ENCODE measurements at regions not wholly inside any gene's neighbourhood (a gene's known extent, or its start where the extent isn't known, plus 50 kb on each side); places are given as distances from the start of the nearest gene placed in this dataset.

DNA sequence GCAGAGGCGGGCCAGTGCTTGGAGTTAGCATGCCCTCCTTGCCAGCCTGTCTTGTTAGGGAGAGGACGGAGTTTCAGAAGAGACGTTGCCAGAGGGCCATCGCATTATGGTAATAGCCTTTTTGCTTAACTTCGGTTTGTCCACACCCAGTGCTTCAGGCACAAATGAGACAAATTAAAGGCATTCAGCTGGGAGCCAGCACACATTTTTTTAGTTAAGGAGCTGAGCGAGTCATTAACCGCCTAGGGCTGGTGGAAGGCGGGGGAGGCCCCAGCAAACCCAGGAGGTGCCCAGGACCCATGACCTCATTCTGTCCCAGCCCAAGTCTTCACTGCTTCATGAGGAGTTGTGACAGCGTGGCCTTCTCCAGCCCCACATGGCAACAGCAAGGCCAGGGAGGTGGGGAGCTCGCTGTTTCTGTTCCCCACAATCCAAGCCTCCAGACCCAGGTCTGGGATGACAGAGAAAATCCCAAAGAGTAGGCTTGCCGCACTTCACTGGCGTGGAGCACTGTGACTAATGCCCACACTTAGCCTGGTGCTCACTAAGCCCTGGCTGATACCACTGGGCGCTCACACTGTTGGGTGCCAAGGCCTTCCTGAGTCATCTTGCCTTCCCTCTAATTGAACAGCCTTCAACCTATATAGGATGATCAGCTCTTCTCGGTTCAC, 237.1 kb downstream of the ANKRD60 start:
- no peak overlapping the region for H3K27ac ChIP-seq (ENCODE audit: insufficient read depth, low read depth, low read length, poor library complexity, severe bottlenecking)

DNA sequence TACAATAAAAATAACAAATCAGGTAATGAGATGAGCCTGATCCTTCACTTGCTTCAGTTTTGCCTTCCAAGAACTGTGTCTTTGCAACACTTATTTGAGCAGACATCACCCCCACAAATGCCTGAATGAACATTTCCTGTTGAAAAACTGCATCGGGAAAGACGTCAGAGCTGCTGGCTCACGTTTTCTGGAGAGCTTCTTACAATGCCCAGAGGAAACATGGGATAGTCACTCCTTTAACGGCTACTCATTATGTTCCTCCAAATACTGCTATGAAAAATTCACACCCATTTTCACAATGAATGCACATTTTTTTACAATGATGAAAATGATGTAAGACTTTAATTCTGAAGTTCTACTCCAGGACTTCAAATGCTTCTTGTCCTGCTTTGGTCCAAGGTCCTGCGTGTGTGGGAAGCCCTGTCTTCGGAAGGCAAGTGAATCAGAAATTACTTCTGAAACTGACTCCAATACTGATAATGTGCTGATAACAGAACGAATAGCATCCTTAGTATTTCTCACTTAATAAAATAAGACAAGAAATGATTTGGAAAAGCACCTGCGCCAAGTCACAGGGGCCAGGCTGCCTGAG, 238.0 kb downstream of the ANKRD60 start:
- no peak overlapping the region for H3K27ac ChIP-seq (ENCODE audit: insufficient read depth, low read depth, low read length, poor library complexity, severe bottlenecking)
- 89 to 95% methylated on average over 7 to 8 of the region's 8 CpGs for WGBS, 2 experiments
- no peak overlapping the region for H3K4me3 ChIP-seq (ENCODE audit: insufficient read depth, low read depth, low read length)
- H3K36me3 ChIP-seq (ENCODE audit: control insufficient read depth, insufficient read depth, low read length) = no peaks in the 10 kb centered on the region
- no peaks in the 10 kb centered on the region for H3K9me3 ChIP-seq (ENCODE audit: control insufficient read depth, low read length)
- H3K4me1 ChIP-seq (ENCODE audit: control insufficient read depth, insufficient read depth, low read length) = no peaks in the 10 kb centered on the region
- no peaks in the 10 kb centered on the region for H3K27me3 ChIP-seq (ENCODE audit: control insufficient read depth, insufficient read depth, low read length, poor library complexity, severe bottlenecking)

More for the DNA sequence above, 237.1 kb downstream of the ANKRD60 start:
- Histone ChIP-seq H3K4me3 (ENCODE audit: insufficient read depth, low read depth, low read length) (no peak overlapping the region), H3K36me3 (ENCODE audit: control insufficient read depth, insufficient read depth, low read length) (no peaks in the 10 kb centered on the region), H3K9me3 (ENCODE audit: control insufficient read depth, low read length) (no peaks in the 10 kb centered on the region), H3K4me1 (ENCODE audit: control insufficient read depth, insufficient read depth, low read length) (no peaks in the 10 kb centered on the region), H3K27me3 (ENCODE audit: control insufficient read depth, insufficient read depth, low read length, poor library complexity, severe bottlenecking) (no peaks in the 10 kb centered on the region)
- 91 to 93% methylated on average over 14 of the region's 14 CpGs for WGBS, 2 experiments

DNA sequence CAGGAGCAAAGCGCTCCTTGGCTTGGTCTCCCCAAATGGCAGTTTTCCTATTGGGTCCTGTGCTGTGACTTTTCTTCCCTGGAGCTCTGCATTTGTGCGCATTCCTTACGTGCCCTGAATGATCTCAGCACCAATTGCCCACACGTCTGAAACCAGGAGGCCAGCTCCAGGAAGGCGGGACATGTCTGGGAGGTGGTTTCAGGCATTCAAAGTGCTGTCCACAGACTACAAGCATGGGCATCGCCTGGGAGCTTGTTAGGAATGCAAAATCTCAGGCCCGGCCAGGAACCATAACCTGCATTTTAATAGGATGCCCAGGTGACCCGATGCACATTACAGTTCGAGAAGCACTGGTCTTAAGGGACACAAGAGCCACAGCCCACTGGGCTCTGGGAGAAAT, 239.6 kb downstream of the ANKRD60 start:
- Histone ChIP-seq H3K27me3 (ENCODE audit: control insufficient read depth, insufficient read depth, low read length, poor library complexity, severe bottlenecking) (no peaks in the 10 kb centered on the region), H3K27ac (ENCODE audit: insufficient read depth, low read depth, low read length, poor library complexity, severe bottlenecking) (no peak overlapping the region), H3K4me1 (ENCODE audit: control insufficient read depth, insufficient read depth, low read length) (peaks cover 4% of the 10 kb centered on the region), H3K4me3 (ENCODE audit: insufficient read depth, low read depth, low read length) (no peak overlapping the region), H3K36me3 (ENCODE audit: control insufficient read depth, insufficient read depth, low read length) (no peaks in the 10 kb centered on the region), H3K9me3 (ENCODE audit: control insufficient read depth, low read length) (no peaks in the 10 kb centered on the region)
- WGBS, 2 experiments = 90 to 91% methylated on average over 9 of the region's 9 CpGs

DNA sequence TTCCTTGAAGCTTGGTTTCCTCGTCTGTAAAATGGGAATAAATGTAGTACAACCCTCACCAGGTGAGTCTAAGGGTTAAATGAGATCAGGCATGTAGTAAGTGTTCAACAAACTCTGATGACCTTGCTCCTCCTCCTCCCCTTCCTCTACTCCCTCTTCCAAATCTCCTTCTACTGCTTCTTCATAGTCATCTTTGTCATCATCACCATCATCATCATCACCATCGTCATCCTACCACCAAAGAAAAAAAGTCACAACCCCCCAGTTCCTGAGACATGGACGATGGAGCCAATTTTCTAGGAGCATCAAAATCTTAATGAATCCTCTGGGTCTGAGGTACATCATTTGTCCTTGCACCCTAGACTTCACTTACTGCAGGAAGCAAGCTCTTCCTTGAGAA, 240.0 kb downstream of the ANKRD60 start:
- no peak overlapping the region for H3K4me3 ChIP-seq (ENCODE audit: insufficient read depth, low read depth, low read length)
- H3K27ac ChIP-seq (ENCODE audit: insufficient read depth, low read depth, low read length, poor library complexity, severe bottlenecking) = no peak overlapping the region
- H3K9me3 ChIP-seq (ENCODE audit: control insufficient read depth, low read length) = no peaks in the 10 kb centered on the region
- H3K27me3 ChIP-seq (ENCODE audit: control insufficient read depth, insufficient read depth, low read length, poor library complexity, severe bottlenecking) = no peaks in the 10 kb centered on the region
- peaks cover 4% of the 10 kb centered on the region for H3K4me1 ChIP-seq (ENCODE audit: control insufficient read depth, insufficient read depth, low read length)
- no peaks in the 10 kb centered on the region for H3K36me3 ChIP-seq (ENCODE audit: control insufficient read depth, insufficient read depth, low read length)
- WGBS, 2 experiments = 85 to 93% methylated on average over 3 of the region's 3 CpGs

DNA sequence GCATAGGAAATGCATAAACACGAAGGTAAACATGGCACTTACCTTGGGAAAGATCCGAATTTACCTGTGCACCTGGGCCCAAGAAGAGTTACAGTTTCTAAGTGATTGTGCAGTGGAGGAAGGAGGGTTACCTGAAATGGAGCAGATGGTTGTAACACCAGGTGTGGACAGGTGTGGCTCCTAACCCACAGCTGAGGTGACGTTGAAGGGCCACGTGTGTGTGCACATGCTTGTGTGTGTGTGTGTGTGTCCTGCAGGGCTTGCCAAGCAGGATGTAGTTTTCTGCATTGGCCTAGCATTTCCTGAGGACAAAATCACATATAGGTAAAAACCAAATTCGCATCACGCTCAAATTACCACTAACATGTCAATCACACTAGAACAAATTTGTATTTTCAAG, 240.8 kb downstream of the ANKRD60 start:
- no peak overlapping the region for H3K4me3 ChIP-seq (ENCODE audit: insufficient read depth, low read depth, low read length)
- no peaks in the 10 kb centered on the region for H3K36me3 ChIP-seq (ENCODE audit: control insufficient read depth, insufficient read depth, low read length)
- H3K4me1 ChIP-seq (ENCODE audit: control insufficient read depth, insufficient read depth, low read length) = peaks cover 4% of the 10 kb centered on the region
- H3K27me3 ChIP-seq (ENCODE audit: control insufficient read depth, insufficient read depth, low read length, poor library complexity, severe bottlenecking) = no peaks in the 10 kb centered on the region
- WGBS, 2 experiments = 96 to 98% methylated on average over 6 of the region's 6 CpGs
- no peak overlapping the region for H3K27ac ChIP-seq (ENCODE audit: insufficient read depth, low read depth, low read length, poor library complexity, severe bottlenecking)
- H3K9me3 ChIP-seq (ENCODE audit: control insufficient read depth, low read length) = no peaks in the 10 kb centered on the region

DNA sequence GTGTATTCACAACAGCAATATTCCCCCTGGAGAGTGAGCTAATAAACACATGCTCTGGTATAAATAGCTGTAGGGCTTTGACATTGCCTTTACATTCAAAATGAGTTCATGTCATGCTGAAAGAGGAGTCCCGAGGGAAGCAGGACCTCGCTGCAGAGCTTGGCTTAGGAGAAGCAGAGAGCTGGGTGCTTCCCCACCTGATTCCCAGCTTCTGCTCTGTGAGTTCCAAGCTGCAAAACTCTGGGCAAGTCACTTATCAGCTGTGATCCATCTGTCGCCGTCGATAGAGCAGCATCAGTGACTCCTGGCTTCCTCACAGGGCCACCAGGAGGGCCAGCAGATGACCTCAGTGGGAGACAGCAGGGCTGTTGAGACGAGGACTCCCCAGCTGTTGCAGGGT, 241.8 kb downstream of the ANKRD60 start:
- H3K9me3 ChIP-seq (ENCODE audit: control insufficient read depth, low read length) = no peaks in the 10 kb centered on the region
- no peak overlapping the region for H3K4me3 ChIP-seq (ENCODE audit: insufficient read depth, low read depth, low read length)
- 90 to 92% methylated on average over 6 of the region's 6 CpGs for WGBS, 2 experiments
- no peak overlapping the region for H3K27ac ChIP-seq (ENCODE audit: insufficient read depth, low read depth, low read length, poor library complexity, severe bottlenecking)
- no peaks in the 10 kb centered on the region for H3K36me3 ChIP-seq (ENCODE audit: control insufficient read depth, insufficient read depth, low read length)
- H3K27me3 ChIP-seq (ENCODE audit: control insufficient read depth, insufficient read depth, low read length, poor library complexity, severe bottlenecking) = no peaks in the 10 kb centered on the region
- H3K4me1 ChIP-seq (ENCODE audit: control insufficient read depth, insufficient read depth, low read length) = peaks cover 4% of the 10 kb centered on the region

DNA sequence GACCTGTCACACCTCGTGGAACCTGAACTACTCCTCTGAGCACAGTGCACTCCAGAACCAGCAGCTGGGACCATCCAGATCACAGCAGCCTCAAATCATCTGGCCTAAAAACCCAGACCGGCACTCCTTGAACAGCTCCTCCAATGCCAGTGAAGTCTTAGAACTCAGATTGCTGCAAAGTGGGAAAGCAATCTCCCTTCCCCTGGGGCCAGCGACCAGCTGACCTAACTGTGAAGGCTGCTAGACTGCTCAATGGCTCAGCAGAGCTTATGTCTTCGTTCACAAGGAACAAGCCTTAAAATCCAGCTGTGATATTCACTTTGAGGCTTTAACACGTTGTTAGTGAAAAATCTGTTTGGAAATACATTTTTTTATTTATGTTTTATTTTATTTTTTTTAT, 243.2 kb downstream of the ANKRD60 start:
- 68 to 75% methylated on average over 4 to 5 of the region's 5 CpGs for WGBS, 2 experiments
- peaks cover 10% of the 10 kb centered on the region for H3K4me1 ChIP-seq (ENCODE audit: control insufficient read depth, insufficient read depth, low read length)
- no peaks in the 10 kb centered on the region for H3K36me3 ChIP-seq (ENCODE audit: control insufficient read depth, insufficient read depth, low read length)
- no peak overlapping the region for H3K4me3 ChIP-seq (ENCODE audit: insufficient read depth, low read depth, low read length)
- no peak overlapping the region for H3K27ac ChIP-seq (ENCODE audit: insufficient read depth, low read depth, low read length, poor library complexity, severe bottlenecking)
- no peaks in the 10 kb centered on the region for H3K9me3 ChIP-seq (ENCODE audit: control insufficient read depth, low read length)
- no peaks in the 10 kb centered on the region for H3K27me3 ChIP-seq (ENCODE audit: control insufficient read depth, insufficient read depth, low read length, poor library complexity, severe bottlenecking)

DNA sequence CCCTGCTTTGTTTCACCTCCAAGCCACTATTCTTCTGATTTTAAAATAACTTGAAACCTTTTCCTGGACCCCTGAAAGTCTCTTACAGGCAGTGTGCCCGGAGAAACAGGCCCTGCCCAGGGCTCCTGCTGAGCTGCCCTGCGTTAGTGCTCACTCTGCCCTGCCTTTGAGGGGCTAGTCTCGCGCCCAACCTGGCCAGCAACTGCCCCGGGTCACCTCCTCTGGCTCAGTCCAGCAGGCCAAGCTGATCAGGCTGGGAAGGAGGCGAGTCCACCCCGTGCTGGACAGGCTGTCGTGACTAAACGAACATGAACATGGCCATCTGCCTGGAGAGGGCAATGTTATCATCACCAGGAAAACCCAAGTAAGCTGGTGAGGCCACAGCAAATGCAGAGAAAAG, 245.4 kb downstream of the ANKRD60 start:
- 85% methylated on average over 9 of the region's 9 CpGs for WGBS, 2 experiments
- no peaks in the 10 kb centered on the region for H3K9me3 ChIP-seq (ENCODE audit: control insufficient read depth, low read length)
- H3K4me3 ChIP-seq (ENCODE audit: insufficient read depth, low read depth, low read length) = no peak overlapping the region
- peaks cover 16% of the 10 kb centered on the region for H3K4me1 ChIP-seq (ENCODE audit: control insufficient read depth, insufficient read depth, low read length)
- H3K27ac ChIP-seq (ENCODE audit: insufficient read depth, low read depth, low read length, poor library complexity, severe bottlenecking) = no peak overlapping the region
- H3K27me3 ChIP-seq (ENCODE audit: control insufficient read depth, insufficient read depth, low read length, poor library complexity, severe bottlenecking) = no peaks in the 10 kb centered on the region
- H3K36me3 ChIP-seq (ENCODE audit: control insufficient read depth, insufficient read depth, low read length) = no peaks in the 10 kb centered on the region

DNA sequence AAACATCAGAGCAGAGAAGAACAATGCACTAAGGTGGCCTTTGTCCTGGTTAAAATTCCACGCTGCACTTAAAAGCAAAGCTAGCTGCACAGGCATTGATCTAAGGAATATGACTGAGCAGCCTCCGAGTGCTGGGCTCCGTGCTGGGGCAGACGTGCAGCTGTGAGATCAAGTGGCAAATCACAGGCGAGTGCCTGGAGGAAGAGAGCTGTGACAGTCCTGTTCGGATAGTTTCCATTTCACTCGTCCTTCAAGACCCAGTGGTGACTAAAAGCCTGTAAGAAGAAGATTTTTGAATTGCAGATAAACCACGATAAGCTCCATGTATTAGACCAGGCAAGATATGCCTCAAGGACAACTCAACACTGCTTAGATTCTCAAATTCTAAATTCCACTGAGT, 247.9 kb downstream of the ANKRD60 start:
- 54 to 59% methylated on average over 8 of the region's 8 CpGs for WGBS, 2 experiments
- H3K9me3 ChIP-seq (ENCODE audit: control insufficient read depth, low read length) = no peaks in the 10 kb centered on the region

DNA sequence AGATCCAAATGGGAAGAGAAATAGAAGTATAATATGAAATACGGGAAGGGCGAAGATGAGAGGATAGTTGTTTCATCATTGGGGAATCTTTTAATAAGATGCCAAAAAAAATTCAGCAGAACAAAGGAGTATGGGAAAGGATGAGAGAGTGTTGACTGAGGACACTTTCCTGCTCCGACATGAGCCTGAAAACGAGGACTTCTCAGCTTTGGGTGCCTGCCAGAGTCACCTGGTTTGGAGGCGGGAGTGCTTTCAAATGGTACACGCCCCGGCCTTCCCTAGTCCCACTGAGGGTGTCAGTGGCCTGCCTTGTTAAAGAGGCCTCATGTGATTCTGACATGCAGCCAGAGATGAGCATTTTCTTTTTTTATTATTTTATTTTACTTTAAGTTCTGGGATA, 250.9 kb downstream of the ANKRD60 start:
- 94 to 96% methylated on average over 7 of the region's 7 CpGs for WGBS, 2 experiments
- Histone ChIP-seq H3K27me3 (ENCODE audit: control insufficient read depth, insufficient read depth, low read length, poor library complexity, severe bottlenecking) (no peaks in the 10 kb centered on the region), H3K4me3 (ENCODE audit: insufficient read depth, low read depth, low read length) (no peak overlapping the region), H3K27ac (ENCODE audit: insufficient read depth, low read depth, low read length, poor library complexity, severe bottlenecking) (no peak overlapping the region), H3K9me3 (ENCODE audit: control insufficient read depth, low read length) (no peaks in the 10 kb centered on the region), H3K36me3 (ENCODE audit: control insufficient read depth, insufficient read depth, low read length) (no peaks in the 10 kb centered on the region), H3K4me1 (ENCODE audit: control insufficient read depth, insufficient read depth, low read length) (peaks cover 13% of the 10 kb centered on the region)

More for the DNA sequence above, 247.9 kb downstream of the ANKRD60 start:
- no peak overlapping the region for H3K4me3 ChIP-seq (ENCODE audit: insufficient read depth, low read depth, low read length)
- no peaks in the 10 kb centered on the region for H3K27me3 ChIP-seq (ENCODE audit: control insufficient read depth, insufficient read depth, low read length, poor library complexity, severe bottlenecking)
- H3K36me3 ChIP-seq (ENCODE audit: control insufficient read depth, insufficient read depth, low read length) = no peaks in the 10 kb centered on the region
- H3K4me1 ChIP-seq (ENCODE audit: control insufficient read depth, insufficient read depth, low read length) = peaks cover 16% of the 10 kb centered on the region
- H3K27ac ChIP-seq (ENCODE audit: insufficient read depth, low read depth, low read length, poor library complexity, severe bottlenecking) = no peak overlapping the region

Measured in ectodermal cell (in vitro differentiated cells).